Muscle of back (tissue), 3 donors: ENCODE measurements at regions not wholly inside any gene's neighbourhood (a gene's known extent, or its start where the extent isn't known, plus 50 kb on each side); places are given as distances from the start of the nearest gene placed in this dataset.

Source experiments
- DNase-seq, 3 donors: peaks; one replicate each; pipeline versions ENCODE4 v3.0.0 to v3.0.0-alpha.2; 2013

DNA sequence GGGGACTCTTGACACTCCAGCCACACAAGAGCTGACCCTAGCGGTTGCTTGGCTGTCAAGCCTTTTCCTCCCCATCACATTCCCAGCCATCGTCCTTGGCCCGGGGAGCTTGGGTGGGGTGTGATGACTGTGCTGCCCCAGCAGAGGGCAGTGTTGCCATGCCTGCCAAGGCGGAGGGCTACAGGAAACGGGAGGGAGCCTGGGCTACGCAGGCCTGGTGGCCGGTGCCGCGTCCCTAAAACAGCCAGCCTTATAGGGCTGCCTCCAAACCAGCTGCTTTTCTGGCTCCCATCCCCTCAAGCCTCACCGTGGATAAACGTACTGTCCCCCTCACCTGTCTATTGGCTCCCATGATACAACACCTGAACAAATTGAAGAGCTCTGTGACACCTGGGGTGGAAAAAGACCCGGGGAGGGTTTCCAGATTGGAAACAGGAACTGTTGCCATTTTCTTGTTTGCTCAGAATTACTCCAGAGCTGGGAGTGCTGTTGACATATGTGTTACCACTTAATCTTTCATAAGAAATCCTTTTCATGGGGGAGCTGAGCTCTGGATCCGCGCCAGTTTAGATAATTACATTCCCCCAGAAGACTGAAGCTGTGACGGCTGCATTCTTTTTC is 72.8 kb upstream of the ASTN2 start:
- DNase-seq = peak; percentile 35 to 83 (median 72)

DNA sequence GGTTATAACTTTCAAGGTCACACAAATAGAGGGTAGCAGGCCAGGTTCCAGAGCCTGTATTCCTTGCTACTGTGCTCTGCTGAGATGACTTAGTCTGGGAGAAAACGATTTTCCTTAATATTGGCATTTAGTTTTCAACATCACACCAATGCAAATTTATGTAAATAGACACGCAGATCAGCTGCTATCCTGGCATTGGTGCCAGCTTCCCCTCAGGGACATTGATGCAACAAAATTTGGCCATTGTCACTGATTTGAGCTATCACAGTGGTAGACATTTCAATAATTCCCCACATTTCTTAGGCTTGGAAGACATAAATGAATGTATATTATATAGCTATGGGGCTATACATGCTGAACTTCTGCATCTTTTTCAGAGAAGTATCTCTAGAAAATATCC is 71.6 kb upstream of the ASTN2 start:
- DNase-seq = no peak

DNA sequence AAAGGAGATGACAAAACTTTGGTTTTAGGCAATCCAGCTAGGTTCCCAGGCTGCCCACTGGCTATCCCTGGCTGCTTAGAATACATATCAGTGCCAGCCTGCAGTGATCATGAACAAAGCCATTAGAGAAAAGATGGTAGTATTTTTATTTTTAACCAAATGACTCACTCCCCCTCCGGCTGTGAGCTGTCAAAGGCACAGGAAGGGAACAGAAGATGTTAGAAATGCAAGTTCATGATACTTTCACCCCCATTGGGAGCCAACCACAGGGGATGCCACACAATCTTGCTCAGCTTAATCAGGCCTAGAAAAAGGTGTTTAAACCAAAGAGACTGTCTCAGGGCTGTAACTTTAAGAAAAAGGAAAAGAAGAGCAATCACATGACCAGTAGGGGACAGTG is 70.3 kb upstream of the ASTN2 start:
- no peak for DNase-seq

DNA sequence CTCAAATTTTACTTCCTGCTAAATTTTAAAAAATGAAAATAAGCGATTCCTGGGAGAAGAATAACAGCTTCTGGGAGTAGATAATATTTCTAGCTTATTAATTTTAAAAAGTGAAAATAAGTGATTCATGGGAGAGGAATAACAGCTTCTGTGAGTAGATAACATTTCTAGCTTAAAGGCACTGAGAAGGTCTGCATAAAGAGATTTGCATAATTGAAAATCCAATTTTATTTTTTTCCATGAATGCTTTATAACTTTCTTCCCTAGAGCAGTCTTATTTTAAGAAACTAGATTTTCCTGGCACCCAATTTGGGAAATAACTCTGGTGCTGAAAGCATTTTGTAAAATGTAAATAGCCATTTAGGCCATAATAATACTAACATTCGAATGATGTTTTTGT is 65.9 kb upstream of the ASTN2 start:
- no peak for DNase-seq

DNA sequence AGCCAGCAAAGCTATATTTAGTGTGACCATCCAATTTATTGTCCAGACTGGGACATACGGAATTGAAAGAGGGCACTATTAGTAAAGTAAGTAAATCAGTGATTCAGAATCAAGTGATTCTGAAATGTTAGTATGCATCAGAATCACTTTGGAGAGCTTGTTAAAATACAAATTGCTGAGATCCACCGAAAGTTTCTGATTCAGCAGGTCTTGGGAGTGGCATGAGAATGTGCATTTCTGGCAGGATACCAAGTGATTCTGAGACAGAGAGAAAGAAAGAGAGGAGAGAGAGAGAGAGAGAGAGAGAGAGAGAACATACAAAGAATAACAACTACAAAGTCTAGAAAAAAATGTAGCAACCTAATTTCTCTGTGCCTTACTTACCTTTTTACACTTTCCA is 65.4 kb upstream of the ASTN2 start:
- no peak for DNase-seq

DNA sequence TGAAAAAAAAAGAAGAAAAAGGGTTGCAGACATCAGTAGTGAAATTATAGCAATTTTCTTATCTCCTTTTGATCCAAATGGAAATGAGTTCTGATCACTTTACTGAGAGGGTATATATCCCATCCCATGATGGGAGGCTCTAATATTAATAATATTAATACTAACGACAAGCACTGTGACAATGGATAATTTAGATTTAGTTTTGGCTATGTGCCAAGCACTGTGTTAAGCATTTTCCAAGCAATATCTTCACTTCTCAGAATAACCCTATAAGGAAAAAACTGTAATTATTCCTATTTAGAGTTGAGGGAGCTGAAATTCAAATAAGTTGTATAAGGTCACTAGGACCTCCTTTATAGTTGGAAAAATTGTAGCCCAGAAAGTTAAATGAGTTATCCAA is 58.4 kb upstream of the ASTN2 start:
- no peak for DNase-seq

DNA sequence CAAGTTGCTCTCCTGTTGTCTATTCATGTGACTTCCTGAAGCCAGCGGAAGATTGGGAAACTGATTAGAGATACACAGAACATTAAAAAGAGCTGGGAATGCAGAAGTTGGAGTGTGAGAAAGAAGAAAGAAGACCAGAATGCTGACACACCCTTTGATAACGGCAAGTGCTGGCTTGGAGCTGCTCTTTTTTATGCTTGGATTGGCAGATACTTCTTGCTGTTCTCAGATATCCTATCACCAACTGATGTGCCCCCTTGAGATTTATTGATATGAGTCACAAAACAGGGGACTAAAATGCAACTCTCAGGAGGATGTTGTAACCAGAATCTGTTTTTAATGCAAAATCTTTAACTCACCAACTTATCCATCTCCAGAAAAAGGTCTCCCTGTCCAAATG is 56.0 kb upstream of the ASTN2 start:
- no peak for DNase-seq

DNA sequence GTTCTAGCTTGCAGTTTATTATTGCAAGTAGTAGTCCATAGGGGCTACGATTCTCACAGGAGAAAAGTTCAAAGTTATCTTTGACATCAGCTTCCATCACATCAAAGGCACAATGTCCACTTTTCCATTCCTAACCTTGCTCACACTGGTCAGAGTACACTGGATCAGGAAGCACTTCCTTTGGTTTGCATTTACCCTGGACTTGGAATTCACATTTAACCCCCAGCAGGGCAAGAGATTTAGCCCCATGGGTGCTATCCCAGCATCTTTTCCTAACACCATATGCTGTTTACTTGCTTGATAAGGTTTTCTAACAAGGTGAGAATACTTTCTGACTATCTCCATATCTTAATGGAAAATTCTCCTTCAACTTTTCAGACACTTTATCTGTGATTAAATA is 55.6 kb upstream of the ASTN2 start:
- DNase-seq = no peak

DNA sequence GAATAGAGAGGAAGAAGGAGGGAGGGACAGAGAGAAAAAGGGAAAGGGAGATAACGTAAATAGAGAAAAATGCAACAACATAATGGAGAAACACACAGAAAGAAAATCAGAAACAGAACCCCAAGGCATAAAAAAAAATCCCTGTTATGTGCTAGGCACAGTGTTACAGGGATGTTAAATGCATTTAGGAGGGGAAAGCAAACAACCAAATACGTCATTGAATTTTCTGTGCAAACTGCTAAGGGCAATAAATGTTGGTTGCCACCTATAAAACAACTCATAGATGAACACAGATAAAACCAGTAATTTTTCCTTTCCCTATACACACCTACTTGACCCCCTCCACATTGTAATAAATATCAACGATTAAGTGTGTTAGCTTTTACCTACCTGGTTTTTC is 51.3 kb upstream of the ASTN2 start:
- DNase-seq = no peak

DNA sequence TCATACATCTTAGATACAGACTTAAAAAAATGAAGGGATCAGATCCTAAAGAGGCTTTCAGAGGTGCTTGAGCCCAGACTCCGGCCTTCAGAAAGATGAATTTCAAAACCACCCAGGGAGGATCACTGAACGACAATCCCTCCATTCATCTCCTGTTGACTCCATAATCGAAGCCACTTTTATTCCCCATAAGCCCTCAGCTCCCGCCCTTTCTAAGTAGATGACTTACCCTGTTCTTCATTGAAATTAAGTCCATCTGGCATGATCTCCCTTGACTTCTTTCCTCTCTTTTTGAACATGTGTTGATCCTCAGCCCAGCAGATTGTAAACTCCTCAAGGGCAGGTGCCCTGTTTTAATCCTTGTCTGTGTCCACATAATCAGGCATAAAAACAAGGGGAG is 50.8 kb upstream of the ASTN2 start:
- DNase-seq = no peak

DNA sequence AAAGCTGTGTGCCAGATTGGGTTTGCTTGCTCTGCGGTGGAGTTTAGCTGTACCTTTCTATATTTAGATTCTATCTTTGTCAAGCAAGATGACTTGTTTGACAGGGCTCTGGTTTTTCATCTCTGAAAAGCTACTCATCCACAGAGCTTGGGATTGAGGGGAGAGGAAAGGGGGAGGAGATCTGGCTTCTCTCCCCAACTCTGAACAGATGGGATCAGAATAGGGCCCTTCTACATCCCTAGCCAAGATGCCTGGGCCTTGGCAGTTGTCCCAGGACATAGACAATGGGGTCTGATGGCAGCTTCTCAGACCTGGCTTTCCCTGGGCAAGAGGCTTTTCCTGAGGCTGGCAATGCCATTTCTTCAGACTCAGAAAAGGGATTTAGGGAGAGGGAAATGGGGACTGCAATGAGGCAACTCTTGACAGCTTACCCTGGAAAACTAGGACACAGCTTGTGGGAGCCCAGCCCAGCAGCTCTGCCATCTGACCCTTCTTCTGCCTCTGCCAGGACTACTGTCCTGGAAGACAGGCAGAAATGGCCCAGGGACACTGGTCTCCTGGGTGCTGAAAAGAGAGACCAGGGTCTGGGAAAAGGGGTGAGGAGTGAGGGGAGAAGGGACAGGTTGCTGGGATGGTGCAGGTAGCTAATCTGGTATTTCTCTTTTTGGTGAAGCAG is 50.2 kb upstream of the ASTN2 start:
- DNase-seq = peak; percentile 33 to 46 (median 38)
